HepG2 (cell line): ENCODE measurements at regions not wholly inside any gene's neighbourhood (a gene's known extent, or its start where the extent isn't known, plus 50 kb on each side); places are given as distances from the start of the nearest gene placed in this dataset.

ENCODE experiments used
- ATAC-seq: fragments of 200-7000 bp; cut with Tn5 transposase; 3 replicates; pipeline ENCODE4 v1.9.1; 2020; ENCODE audit warnings: mild to moderate bottlenecking, moderate library complexity
- BruUV-seq: library from RNA; stranded (reverse); fragments of 400-500 nt; replicated peaks from 2 replicates; lab custom pipeline; 2021; lab: Mats Ljungman, UMichigan
- CTCF ChIA-PET: fragments of 300-600 bp; formaldehyde crosslinking; extraction: SDS; loops from one replicate; lab custom pipeline; 2021; ENCODE audit warnings: low total read pairs, inconsistent platforms, low intra/inter-chr PET ratio; lab: Yijun Ruan, JAX
- POLR2A ChIA-PET: fragments of 350-600 bp; sonication (Branson Sonifier 250); formaldehyde crosslinking; loops from one replicate; lab custom pipeline; 2020; ENCODE audit warnings: antibody characterized with exemption, inconsistent platforms; lab: Yijun Ruan, JAX
- DNase-seq: peaks from one replicate; pipeline ENCODE4 v3.0.0-alpha.2; 2015; ENCODE audit warnings: low spot score
- FAIRE-seq: peaks from 3 replicates; lab custom pipeline; 2011; peaks lifted over from hg19 to GRCh38; lab: Jason Lieb, UNC
- H2AFZ ChIP-seq: one replicate; pipeline ENCODE4 v1.6.1; 2011; ENCODE audit warnings: low read length, inconsistent platforms
- H3K27ac ChIP-seq: fragments of 300-600 bp; 3 replicates; pipeline ENCODE4 v1.8.0; 2011; ENCODE audit warnings: mixed run types, mild to moderate bottlenecking, mixed read lengths, low read length, inconsistent platforms; ENCODE audit not compliant: insufficient read depth; ENCODE audit errors: extremely low read length
- H3K27me3 ChIP-seq, 2 experiments: fragments of 200-600 bp in 1 of 2; 2 replicates in 1 of 2; 3 replicates in 1 of 2; pipeline versions ENCODE4 v1.6.0 to v1.8.0; 2011; ENCODE audit warnings: low read length in 2 of 2, mild to moderate bottlenecking in 2 of 2, moderate library complexity in 2 of 2, inconsistent platforms in 1 of 2; ENCODE audit not compliant: insufficient read depth in 2 of 2, control insufficient read depth in 1 of 2
- H3K36me3 ChIP-seq, 2 experiments: fragments of 200-600 bp in 1 of 2; replicated peaks in 1 of 2; 2 replicates in 1 of 2; 3 replicates in 1 of 2; pipeline versions ENCODE4 v1.5.1 to v1.8.0; 2011; ENCODE audit warnings: low read length in 2 of 2, inconsistent platforms in 1 of 2; ENCODE audit not compliant: insufficient read depth in 2 of 2, control insufficient read depth in 1 of 2
- H3K4me1 ChIP-seq: 2 replicates; pipeline ENCODE4 v1.5.1; 2012; ENCODE audit warnings: low read length, inconsistent platforms; ENCODE audit not compliant: insufficient read depth
- H3K4me2 ChIP-seq: 2 replicates; pipeline ENCODE4 v1.6.0; 2011; ENCODE audit warnings: low read depth, low read length, inconsistent platforms
- H3K4me3 ChIP-seq, 3 experiments: fragments of 200-600 bp in 1 of 3; sonication (generic), shearing (Covaris generic) in 1 of 3; replicated peaks in 1 of 3; 2 replicates each; pipeline ENCODE4 v1.5.1; 2011 to 2016; ENCODE audit warnings: low read length in 3 of 3, inconsistent platforms in 2 of 3, low read depth in 2 of 3, mild to moderate bottlenecking in 2 of 3, control low read depth in 1 of 3, mixed read lengths in 1 of 3; ENCODE audit not compliant: insufficient read depth in 1 of 3
- H3K79me2 ChIP-seq: one replicate; pipeline ENCODE4 v1.6.1; 2011; ENCODE audit warnings: low read length, inconsistent platforms; ENCODE audit not compliant: insufficient read depth
- H3K9ac ChIP-seq: 2 replicates; pipeline ENCODE4 v1.6.0; 2011; ENCODE audit warnings: mild to moderate bottlenecking, low read depth, low read length, inconsistent platforms; ENCODE audit not compliant: insufficient read depth
- H3K9me3 ChIP-seq: 2 replicates; pipeline ENCODE4 v1.5.1; 2012; ENCODE audit warnings: mild to moderate bottlenecking, low read length
- H4K20me1 ChIP-seq: 2 replicates; pipeline ENCODE4 v1.6.0; 2011; ENCODE audit warnings: inconsistent platforms, mild to moderate bottlenecking, low read length, moderate library complexity; ENCODE audit not compliant: insufficient read depth
- E2F2 ChIP-seq: sonication (generic); formaldehyde crosslinking; IDR thresholded peaks from 2 replicates; pipeline ENCODE4 v1.4.0; 2020; ENCODE audit warnings: missing genetic modification reagents, borderline replicate concordance
- FOXC1 ChIP-seq: sonication (generic); formaldehyde crosslinking; IDR thresholded peaks from 2 replicates; pipeline ENCODE4 v1.8.0; 2022; ENCODE audit warnings: mild to moderate bottlenecking, missing genetic modification reagents, borderline replicate concordance
- FOXJ3 ChIP-seq: sonication (generic); formaldehyde crosslinking; IDR thresholded peaks from 2 replicates; pipeline ENCODE4 v1.4.0; 2020; ENCODE audit warnings: missing genetic modification reagents, mild to moderate bottlenecking, borderline replicate concordance
- KDM5A ChIP-seq: fragments of 200-600 bp; sonication (generic); IDR thresholded peaks from 2 replicates; pipeline ENCODE4 v1.7.0; 2018; ENCODE audit warnings: antibody characterized with exemption, mild to moderate bottlenecking, low read length, borderline replicate concordance
- MED1 ChIP-seq: sonication (generic); formaldehyde crosslinking; IDR thresholded peaks from 2 replicates; pipeline ENCODE4 v1.4.0; 2020; ENCODE audit warnings: missing genetic modification reagents
- MEIS1 ChIP-seq: sonication (generic); formaldehyde crosslinking; IDR thresholded peaks from 2 replicates; pipeline ENCODE4 v1.9.0; 2021; ENCODE audit warnings: mild to moderate bottlenecking, missing genetic modification reagents, moderate library complexity, borderline replicate concordance
- PBX3 ChIP-seq: sonication (generic); formaldehyde crosslinking; IDR thresholded peaks from 2 replicates; pipeline ENCODE4 v1.8.1; 2023; ENCODE audit warnings: missing genetic modification reagents, inconsistent platforms, borderline replicate concordance
- PHF8 ChIP-seq: sonication (generic); formaldehyde crosslinking; IDR thresholded peaks from 2 replicates; pipeline ENCODE4 v1.5.0; 2020; ENCODE audit warnings: missing genetic modification reagents
- SKI ChIP-seq: fragments of 450-650 bp; IDR thresholded peaks from one replicate; pipeline ENCODE4 v1.6.1; 2018; ENCODE audit warnings: mild to moderate bottlenecking; ENCODE audit not compliant: partially characterized antibody
- TRIM24 ChIP-seq: sonication (generic); formaldehyde crosslinking; IDR thresholded peaks from 2 replicates; pipeline ENCODE4 v1.8.0; 2022; ENCODE audit warnings: mild to moderate bottlenecking, missing genetic modification reagents
- YY1 ChIP-seq: IDR thresholded peaks from 2 replicates; pipeline ENCODE4 v1.6.1; 2011; ENCODE audit warnings: low read length, low read depth, moderate library complexity, mild to moderate bottlenecking; ENCODE audit not compliant: insufficient read depth, insufficient replicate concordance
- WGBS: methylation state at CpG from one replicate; pipeline ENCODE4 v1.1.6; 2017; ENCODE audit warnings: low lambda C conversion rate; 5-methylcytosine and 5-hydroxymethylcytosine counted together
- in situ Hi-C: cut with HindIII; loops from 2 replicates; pipeline ENCODE4 v1.10.0; 2017; ENCODE audit warnings: low pct_unique_long_range_greater_than_20kb; ENCODE audit not compliant: extremely low pct_ligation_motif_present
- intact Hi-C: fragments of 100-400 bp; cut with micrococcal nuclease; formaldehyde crosslinking; loops from one replicate; pipeline ENCODE4 v1.10.0; 2022; ENCODE audit not compliant: unreplicated experiment

- BruUV-seq = no TSS peak
- ChIA-PET CTCF (no interaction called here), POLR2A (no interaction called here)
- Histone ChIP-seq H3K79me2 (no peaks in the 10 kb centered on the region), H2AFZ (no peak overlapping the region), H3K4me2 (no peak overlapping the region), H3K4me3 (no peak overlapping the region), H3K36me3 (no peaks in the 10 kb centered on the region), H3K9ac (no peak overlapping the region), H3K27ac (no peak overlapping the region), H3K4me1 (no peaks in the 10 kb centered on the region), H3K27me3 (no peaks in the 10 kb centered on the region), H4K20me1 (no peaks in the 10 kb centered on the region), H3K9me3 (no peaks in the 10 kb centered on the region; the same call in 1 of the 2 replicates)
- 56% methylated on average over 1 of the region's 1 CpG for WGBS
- in situ Hi-C loops = no loop called here
- intact Hi-C loops = no loop called here
- ATAC-seq (no peak), FAIRE-seq (no peak), DNase-seq (no peak)
- TF ChIP-seq SKI = no peak
- TF ChIP-seq PHF8 = no peak
- TF ChIP-seq KDM5A = no peak
- TF ChIP-seq TRIM24 (CRISPR knock-in tag) = no peak
- no peak for TF ChIP-seq YY1
- no peak for TF ChIP-seq MED1 (CRISPR knock-in tag)
- TF ChIP-seq FOXC1 (CRISPR knock-in tag) = no peak
- TF ChIP-seq MEIS1 (CRISPR knock-in tag) = no peak
- TF ChIP-seq FOXJ3 (CRISPR knock-in tag) = no peak
- no peak for TF ChIP-seq E2F2 (CRISPR knock-in tag)
- TF ChIP-seq PBX3 = no peak
Measured at GRCh38 chr9:105950894-105951293, 256.6 kb downstream of the TMEM38B start.
